H1 (cell line): ENCODE measurements at regions not wholly inside any gene's neighbourhood (a gene's known extent, or its start where the extent isn't known, plus 50 kb on each side); places are given as distances from the start of the nearest gene placed in this dataset.

Source experiments
- CTCF ChIA-PET: fragments of 300-600 bp; sonication (Branson Sonifier 250); formaldehyde crosslinking; loops from one replicate; lab custom pipeline; 2021; ENCODE audit not compliant: partially characterized antibody; lab: Charles Lee
- POLR2A ChIA-PET: fragments of 300-600 bp; sonication (Branson Sonifier 250); formaldehyde crosslinking; loops from one replicate; lab custom pipeline; 2021; ENCODE audit warnings: inconsistent platforms; ENCODE audit not compliant: partially characterized antibody; lab: Charles Lee
- DNase-seq, 2 experiments: peaks; one replicate each; pipeline versions ENCODE4 v3.0.0 to v3.0.0-alpha.2; 2010 to 2022; ENCODE audit warnings: low spot score in 2 of 2, low read depth in 1 of 2, mixed read lengths in 1 of 2
- FAIRE-seq: peaks from 2 replicates; lab custom pipeline; 2011; peaks lifted over from hg19 to GRCh38; lab: Jason Lieb, UNC
- H2AFZ ChIP-seq: 2 replicates; pipeline ENCODE4 v1.8.1; 2012; ENCODE audit warnings: low read length, inconsistent platforms
- H2AK5ac ChIP-seq: 2 replicates; pipeline ENCODE4 v1.6.1; 2013; ENCODE audit warnings: low read depth, low read length
- H2BK120ac ChIP-seq: replicated peaks from 2 replicates; pipeline ENCODE3; 2013; ENCODE audit warnings: low read depth, low read length, inconsistent platforms
- H2BK12ac ChIP-seq: 2 replicates; pipeline ENCODE4 v1.6.1; 2013; ENCODE audit warnings: low read depth, low read length
- H2BK15ac ChIP-seq: 2 replicates; pipeline ENCODE4 v1.6.1; 2013; ENCODE audit warnings: low read length
- H2BK20ac ChIP-seq: 2 replicates; pipeline ENCODE4 v1.6.1; 2013; ENCODE audit warnings: low read length
- H2BK5ac ChIP-seq: 2 replicates; pipeline ENCODE4 v1.6.1; 2013; ENCODE audit warnings: low read depth, low read length
- H3K14ac ChIP-seq: 2 replicates; pipeline ENCODE4 v1.6.1; 2013; ENCODE audit warnings: inconsistent platforms; ENCODE audit not compliant: insufficient read length
- H3K18ac ChIP-seq: 2 replicates; pipeline ENCODE4 v1.6.1; 2013; ENCODE audit warnings: low read length; ENCODE audit errors: extremely low read depth
- H3K23ac ChIP-seq: 2 replicates; pipeline ENCODE4 v1.6.1; 2013; ENCODE audit warnings: inconsistent platforms; ENCODE audit not compliant: insufficient read length
- H3K23me2 ChIP-seq: 2 replicates; pipeline ENCODE4 v1.6.1; 2013; ENCODE audit warnings: low read depth, low read length
- H3K27ac ChIP-seq: 2 replicates; pipeline ENCODE4 v1.6.1; 2011; ENCODE audit warnings: low read depth, low read length, inconsistent platforms
- H3K27me3 ChIP-seq, 4 experiments: replicated peaks in 1 of 4; 1 replicate in 1 of 4; 2 replicates in 3 of 4; pipeline versions ENCODE4 v1.6.1 to v1.8.1; 2011 to 2013; ENCODE audit warnings: low read length in 3 of 4, mild to moderate bottlenecking in 3 of 4, inconsistent platforms in 2 of 4, mixed read lengths in 2 of 4, moderate library complexity in 1 of 4; ENCODE audit not compliant: control insufficient read depth in 3 of 4, insufficient read depth in 3 of 4; ENCODE audit errors: extremely low read depth in 1 of 4
- H3K36me3 ChIP-seq, 4 experiments: 2 replicates each; pipeline versions ENCODE4 v1.6.1 to v1.8.1; 2011 to 2013; ENCODE audit warnings: mild to moderate bottlenecking in 4 of 4, low read length in 3 of 4, moderate library complexity in 2 of 4, control low read depth in 1 of 4, inconsistent platforms in 1 of 4; ENCODE audit not compliant: insufficient read depth in 4 of 4, control insufficient read depth in 2 of 4
- H3K4ac ChIP-seq: replicated peaks from 2 replicates; pipeline ENCODE3; 2013; ENCODE audit warnings: low read length, low read depth, mixed read lengths, inconsistent platforms; ENCODE audit not compliant: insufficient read length
- H3K4me1 ChIP-seq, 4 experiments: replicated peaks in 1 of 4; 1 replicate in 1 of 4; 2 replicates in 3 of 4; pipeline versions ENCODE4 v1.6.1 to v1.8.1; 2011 to 2013; ENCODE audit warnings: low read length in 3 of 4, inconsistent platforms in 2 of 4, mixed read lengths in 1 of 4; ENCODE audit not compliant: insufficient read depth in 4 of 4, control insufficient read depth in 3 of 4
- H3K4me2 ChIP-seq, 2 experiments: 2 replicates each; pipeline versions ENCODE4 v1.6.1 to v1.8.1; 2011 to 2013; ENCODE audit warnings: low read depth in 2 of 2, low read length in 2 of 2, control low read depth in 1 of 2, inconsistent platforms in 1 of 2, mild to moderate bottlenecking in 1 of 2; ENCODE audit not compliant: insufficient read depth in 1 of 2
- H3K4me3 ChIP-seq, 4 experiments: fragments of 200-600, 300-600 bp in 1 of 4; sonication (generic), shearing (Covaris generic), sonication (Bioruptor Twin) in 1 of 4; 2 replicates each; pipeline versions ENCODE4 v1.5.1 to v1.8.1; 2011 to 2016; ENCODE audit warnings: low read length in 4 of 4, low read depth in 3 of 4, control low read depth in 2 of 4, inconsistent platforms in 2 of 4, mild to moderate bottlenecking in 2 of 4, mixed read lengths in 1 of 4, moderate library complexity in 1 of 4; ENCODE audit not compliant: insufficient read depth in 2 of 4; ENCODE audit errors: extremely low read depth in 1 of 4
- H3K56ac ChIP-seq: replicated peaks from 2 replicates; pipeline ENCODE3; 2013; ENCODE audit warnings: low read depth, mild to moderate bottlenecking, mixed read lengths, low read length, inconsistent platforms; ENCODE audit not compliant: insufficient read length
- H3K79me1 ChIP-seq: 2 replicates; pipeline ENCODE4 v1.6.1; 2013; ENCODE audit warnings: low read depth, low read length, control low read depth
- H3K79me2 ChIP-seq, 2 experiments: 2 replicates each; pipeline versions ENCODE4 v1.6.1 to v1.8.1; 2012 to 2013; ENCODE audit warnings: low read length in 2 of 2, mild to moderate bottlenecking in 2 of 2, inconsistent platforms in 1 of 2; ENCODE audit not compliant: insufficient read depth in 2 of 2, control insufficient read depth in 1 of 2
- H3K9ac ChIP-seq, 4 experiments: replicated peaks in 1 of 4; 1 replicate in 1 of 4; 2 replicates in 3 of 4; pipeline versions ENCODE4 v1.6.1 to v1.8.1; 2011 to 2013; ENCODE audit warnings: low read depth in 3 of 4, low read length in 3 of 4, control low read depth in 2 of 4, mild to moderate bottlenecking in 2 of 4, moderate library complexity in 2 of 4, inconsistent platforms in 1 of 4; ENCODE audit errors: extremely low read depth in 1 of 4
- H3K9me3 ChIP-seq, 2 experiments: 2 replicates each; pipeline versions ENCODE4 v1.6.1 to v1.8.1; 2012 to 2013; ENCODE audit warnings: mild to moderate bottlenecking in 2 of 2, moderate library complexity in 2 of 2, control low read depth in 1 of 2, inconsistent platforms in 1 of 2, low read depth in 1 of 2, low read length in 1 of 2, mixed read lengths in 1 of 2; ENCODE audit not compliant: insufficient read depth in 2 of 2
- H4K20me1 ChIP-seq, 2 experiments: replicated peaks in 1 of 2; 2 replicates each; pipeline versions ENCODE3 to v1.8.1; 2011 to 2013; ENCODE audit warnings: inconsistent platforms in 2 of 2, low read length in 2 of 2, mild to moderate bottlenecking in 1 of 2; ENCODE audit not compliant: insufficient read depth in 2 of 2, control insufficient read depth in 1 of 2
- H4K5ac ChIP-seq: 2 replicates; pipeline ENCODE4 v1.6.1; 2013; ENCODE audit warnings: low read length, low read depth, mixed read lengths, inconsistent platforms; ENCODE audit not compliant: insufficient read length
- H4K8ac ChIP-seq: 2 replicates; pipeline ENCODE4 v1.8.0; 2013; ENCODE audit warnings: mild to moderate bottlenecking, moderate library complexity, low read length, inconsistent platforms; ENCODE audit not compliant: insufficient read depth; ENCODE audit errors: extremely low read depth
- H4K91ac ChIP-seq: replicated peaks from 2 replicates; pipeline ENCODE3; 2013; ENCODE audit warnings: low read length, mixed read lengths, inconsistent platforms; ENCODE audit not compliant: insufficient read length
- ASH2L ChIP-seq: fragments of 200-600, 300-600 bp; sonication (generic); IDR thresholded peaks from one replicate; pipeline ENCODE4 v1.7.1; 2017; ENCODE audit warnings: low read length
- CTBP2 ChIP-seq: IDR thresholded peaks from 2 replicates; pipeline ENCODE4 v1.7.0; 2011; ENCODE audit warnings: borderline replicate concordance, mild to moderate bottlenecking, moderate library complexity, mixed read lengths, low read length; ENCODE audit not compliant: insufficient read depth, insufficient read length
- JUN ChIP-seq: IDR thresholded peaks from 2 replicates; pipeline ENCODE4 v1.6.1; 2011; ENCODE audit warnings: low read depth, mild to moderate bottlenecking, improper control_type of control experiment, low read length
- KDM1A ChIP-seq: fragments of 200-600, 300-600 bp; sonication (generic); IDR thresholded peaks from 2 replicates; pipeline ENCODE4 v1.7.1; 2016; ENCODE audit warnings: mild to moderate bottlenecking, low read length, borderline replicate concordance
- POLR2A ChIP-seq, 2 experiments: IDR thresholded peaks; 1 replicate in 1 of 2; 2 replicates in 1 of 2; pipeline ENCODE4 v1.6.1; 2011; ENCODE audit warnings: low read depth in 2 of 2, low read length in 2 of 2, mild to moderate bottlenecking in 2 of 2; ENCODE audit errors: control extremely low read depth in 1 of 2
- POU5F1 ChIP-seq: IDR thresholded peaks from 2 replicates; pipeline ENCODE4 v1.6.1; 2011; ENCODE audit warnings: low read depth, mild to moderate bottlenecking, low read length, moderate library complexity
- YY1 ChIP-seq: IDR thresholded peaks from 2 replicates; pipeline ENCODE4 v1.6.1; 2011; ENCODE audit warnings: low read depth, mild to moderate bottlenecking, low read length
- ZNF274 ChIP-seq: IDR thresholded peaks from 2 replicates; pipeline ENCODE4 v1.7.0; 2012; ENCODE audit warnings: low read length, borderline replicate concordance; ENCODE audit errors: extremely low read depth
- TF ChIP-seq, protein P1 (sequence below): IDR thresholded peaks from 2 replicates; pipeline ENCODE4 v1.6.1; 2012; ENCODE audit warnings: low read length, inconsistent platforms
- TF ChIP-seq, protein P2 (sequence below), 3 experiments: IDR thresholded peaks; 1 replicate in 2 of 3; 2 replicates in 1 of 3; pipeline versions ENCODE4 v1.5.1 to v1.6.1; 2011; ENCODE audit warnings: low read length in 3 of 3, mild to moderate bottlenecking in 3 of 3, inconsistent platforms in 2 of 3, low read depth in 1 of 3, moderate library complexity in 1 of 3; ENCODE audit not compliant: insufficient read depth in 1 of 3; ENCODE audit errors: control extremely low read depth in 1 of 3
- TF ChIP-seq, protein P3 (sequence below): IDR thresholded peaks from 2 replicates; pipeline ENCODE4 v1.6.1; 2011; ENCODE audit warnings: low read depth, mild to moderate bottlenecking, low read length; ENCODE audit not compliant: insufficient read depth

DNA sequence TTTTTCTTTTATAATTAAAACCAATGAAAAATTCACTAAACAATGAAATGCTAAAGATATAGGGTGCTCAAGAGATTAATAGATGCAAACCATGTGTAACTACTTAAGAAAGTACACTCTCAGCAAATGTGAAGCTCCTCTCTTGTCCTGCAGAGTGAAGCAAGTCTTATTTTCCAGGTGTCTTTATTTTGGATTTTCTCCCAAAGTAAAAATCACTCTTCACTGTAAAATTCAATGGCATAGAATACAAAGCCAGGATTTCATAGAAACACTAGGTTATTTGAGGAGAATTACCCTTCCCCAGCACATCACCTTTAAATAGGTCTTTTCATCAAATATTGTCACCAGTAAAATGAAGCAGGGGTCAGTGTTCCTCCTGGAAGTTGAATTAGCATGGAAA lies 57.0 kb upstream of the GIMD1 start:
- H2BK5ac ChIP-seq, result no peak overlapping the region
- H3K23ac ChIP-seq, result no peak overlapping the region
- H3K9me3 ChIP-seq, result no peaks in the 10 kb centered on the region
- H4K91ac ChIP-seq, result no peak overlapping the region
- no peak overlapping the region for H4K5ac ChIP-seq
- H3K36me3 ChIP-seq, result no peaks in the 10 kb centered on the region
- DNase-seq, result no peak
- no peak for FAIRE-seq
- H2AFZ ChIP-seq, result no peak overlapping the region
- H2BK15ac ChIP-seq, result no peak overlapping the region
- ChIA-PET POLR2A (no interaction called here), CTCF (interaction anchor here (1.1 to 1.3 kb wide), 2 partner anchors 19 to 77 kb away, joined by 3 read pairs; no protein-coding TSS in a partner anchor)
- no peak overlapping the region for H3K14ac ChIP-seq
- no peak overlapping the region for H4K8ac ChIP-seq
- no peak overlapping the region for H2BK120ac ChIP-seq
- no peak overlapping the region for H3K18ac ChIP-seq
- H2BK20ac ChIP-seq, result no peak overlapping the region
- no peaks in the 10 kb centered on the region for H3K23me2 ChIP-seq
- no peak overlapping the region for H3K4me2 ChIP-seq
- no peak overlapping the region for H3K9ac ChIP-seq
- H3K27ac ChIP-seq, result no peak overlapping the region
- no peaks in the 10 kb centered on the region for H4K20me1 ChIP-seq
- H3K4ac ChIP-seq, result no peak overlapping the region
- no peak overlapping the region for H3K56ac ChIP-seq
- H2BK12ac ChIP-seq, result no peak overlapping the region
- 0 out of 7 replicates have a peak, but pooled peaks cover 0 to 2% (median 0%) of the 10 kb centered on the region in 4 experiments for H3K4me1 ChIP-seq
- no peaks in the 10 kb centered on the region for H3K79me2 ChIP-seq
- no peaks in the 10 kb centered on the region for H3K79me1 ChIP-seq
- no peak overlapping the region for H3K4me3 ChIP-seq
- H3K27me3 ChIP-seq, result no peaks in the 10 kb centered on the region
- no peak overlapping the region for H2AK5ac ChIP-seq
- TF ChIP-seq POU5F1 (no peak), KDM1A (no peak), JUN (no peak), YY1 (no peak), ZNF274 (no peak), POLR2A (IDR thresholded peaks at IDR 0.05; ENCODE audit: control extremely low read depth in 1 of 2, low read depth in 2 of 2, low read length in 2 of 2) (no peak), ASH2L (no peak), CTBP2 (no peak)
- TF ChIP-seq, protein P1, sequence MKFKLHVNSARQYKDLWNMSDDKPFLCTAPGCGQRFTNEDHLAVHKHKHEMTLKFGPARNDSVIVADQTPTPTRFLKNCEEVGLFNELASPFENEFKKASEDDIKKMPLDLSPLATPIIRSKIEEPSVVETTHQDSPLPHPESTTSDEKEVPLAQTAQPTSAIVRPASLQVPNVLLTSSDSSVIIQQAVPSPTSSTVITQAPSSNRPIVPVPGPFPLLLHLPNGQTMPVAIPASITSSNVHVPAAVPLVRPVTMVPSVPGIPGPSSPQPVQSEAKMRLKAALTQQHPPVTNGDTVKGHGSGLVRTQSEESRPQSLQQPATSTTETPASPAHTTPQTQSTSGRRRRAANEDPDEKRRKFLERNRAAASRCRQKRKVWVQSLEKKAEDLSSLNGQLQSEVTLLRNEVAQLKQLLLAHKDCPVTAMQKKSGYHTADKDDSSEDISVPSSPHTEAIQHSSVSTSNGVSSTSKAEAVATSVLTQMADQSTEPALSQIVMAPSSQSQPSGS, result no peak
- TF ChIP-seq, protein P2, sequence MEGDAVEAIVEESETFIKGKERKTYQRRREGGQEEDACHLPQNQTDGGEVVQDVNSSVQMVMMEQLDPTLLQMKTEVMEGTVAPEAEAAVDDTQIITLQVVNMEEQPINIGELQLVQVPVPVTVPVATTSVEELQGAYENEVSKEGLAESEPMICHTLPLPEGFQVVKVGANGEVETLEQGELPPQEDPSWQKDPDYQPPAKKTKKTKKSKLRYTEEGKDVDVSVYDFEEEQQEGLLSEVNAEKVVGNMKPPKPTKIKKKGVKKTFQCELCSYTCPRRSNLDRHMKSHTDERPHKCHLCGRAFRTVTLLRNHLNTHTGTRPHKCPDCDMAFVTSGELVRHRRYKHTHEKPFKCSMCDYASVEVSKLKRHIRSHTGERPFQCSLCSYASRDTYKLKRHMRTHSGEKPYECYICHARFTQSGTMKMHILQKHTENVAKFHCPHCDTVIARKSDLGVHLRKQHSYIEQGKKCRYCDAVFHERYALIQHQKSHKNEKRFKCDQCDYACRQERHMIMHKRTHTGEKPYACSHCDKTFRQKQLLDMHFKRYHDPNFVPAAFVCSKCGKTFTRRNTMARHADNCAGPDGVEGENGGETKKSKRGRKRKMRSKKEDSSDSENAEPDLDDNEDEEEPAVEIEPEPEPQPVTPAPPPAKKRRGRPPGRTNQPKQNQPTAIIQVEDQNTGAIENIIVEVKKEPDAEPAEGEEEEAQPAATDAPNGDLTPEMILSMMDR (IDR thresholded peaks at IDR 0.05; ENCODE audit: control extremely low read depth in 1 of 3, insufficient read depth in 1 of 3, low read depth in 1 of 3, low read length in 3 of 3), result no peak
- TF ChIP-seq, protein P3, sequence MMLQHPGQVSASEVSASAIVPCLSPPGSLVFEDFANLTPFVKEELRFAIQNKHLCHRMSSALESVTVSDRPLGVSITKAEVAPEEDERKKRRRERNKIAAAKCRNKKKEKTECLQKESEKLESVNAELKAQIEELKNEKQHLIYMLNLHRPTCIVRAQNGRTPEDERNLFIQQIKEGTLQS, result no peak
